ENCODE measurements at regions not wholly inside any gene's neighbourhood (a gene's known extent, or its start where the extent isn't known, plus 50 kb on each side); places are given as distances from the start of the nearest gene placed in this dataset.

DNA sequence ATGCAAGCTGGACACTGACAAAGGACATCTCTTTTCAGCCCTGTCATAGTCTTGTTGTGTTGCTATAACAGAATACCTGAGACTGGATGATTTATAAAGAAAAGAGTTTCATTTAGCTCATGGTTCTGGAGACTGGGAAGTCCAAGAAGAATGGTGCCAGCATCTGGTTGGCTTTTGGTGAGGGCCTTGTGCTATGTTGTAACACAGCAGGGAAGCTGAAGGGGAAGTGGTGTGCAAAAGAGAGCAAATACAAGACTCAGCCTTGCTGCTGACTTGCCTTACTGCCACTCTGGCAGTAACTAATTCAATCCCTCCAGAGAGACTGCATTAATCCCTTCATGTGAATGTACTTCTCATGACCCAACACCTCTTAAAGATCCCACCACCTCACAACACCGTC, 356.3 kb upstream of the PROK2 start:
- TF ChIP-seq, protein P1, sequence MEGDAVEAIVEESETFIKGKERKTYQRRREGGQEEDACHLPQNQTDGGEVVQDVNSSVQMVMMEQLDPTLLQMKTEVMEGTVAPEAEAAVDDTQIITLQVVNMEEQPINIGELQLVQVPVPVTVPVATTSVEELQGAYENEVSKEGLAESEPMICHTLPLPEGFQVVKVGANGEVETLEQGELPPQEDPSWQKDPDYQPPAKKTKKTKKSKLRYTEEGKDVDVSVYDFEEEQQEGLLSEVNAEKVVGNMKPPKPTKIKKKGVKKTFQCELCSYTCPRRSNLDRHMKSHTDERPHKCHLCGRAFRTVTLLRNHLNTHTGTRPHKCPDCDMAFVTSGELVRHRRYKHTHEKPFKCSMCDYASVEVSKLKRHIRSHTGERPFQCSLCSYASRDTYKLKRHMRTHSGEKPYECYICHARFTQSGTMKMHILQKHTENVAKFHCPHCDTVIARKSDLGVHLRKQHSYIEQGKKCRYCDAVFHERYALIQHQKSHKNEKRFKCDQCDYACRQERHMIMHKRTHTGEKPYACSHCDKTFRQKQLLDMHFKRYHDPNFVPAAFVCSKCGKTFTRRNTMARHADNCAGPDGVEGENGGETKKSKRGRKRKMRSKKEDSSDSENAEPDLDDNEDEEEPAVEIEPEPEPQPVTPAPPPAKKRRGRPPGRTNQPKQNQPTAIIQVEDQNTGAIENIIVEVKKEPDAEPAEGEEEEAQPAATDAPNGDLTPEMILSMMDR (conservative IDR thresholded peaks at IDR 0.05): no peak
- no peak for TF ChIP-seq EZH2 (IDR thresholded peaks at IDR 0.05; ENCODE audit: low read depth)
